Thyroid gland (tissue), 4 donors: ENCODE measurements at regions not wholly inside any gene's neighbourhood (a gene's known extent, or its start where the extent isn't known, plus 50 kb on each side); places are given as distances from the start of the nearest gene placed in this dataset.

Experiments
- DNase-seq, 2 donors: peaks; one replicate each; pipeline ENCODE4 v3.0.0-alpha.2; 2019
- H3K27ac ChIP-seq, 3 donors: fragments of 200-600 bp; sonication (generic); 1 replicate in 2 of 3; 2 replicates in 1 of 3; pipeline ENCODE4 v1.5.1; 2016 to 2019; ENCODE audit warnings: mild to moderate bottlenecking in 1 of 3, moderate library complexity in 1 of 3
- H3K27me3 ChIP-seq: fragments of 200-600 bp; sonication (generic); one replicate; pipeline ENCODE4 v1.5.1; 2019
- H3K36me3 ChIP-seq, 2 donors: fragments of 200-600 bp; sonication (generic); one replicate each; pipeline ENCODE4 v1.5.1; 2016 to 2019
- H3K4me1 ChIP-seq, 2 donors: fragments of 200-600 bp; sonication (generic); one replicate each; pipeline ENCODE4 v1.5.1; 2017 to 2019
- H3K4me3 ChIP-seq, 3 donors: fragments of 200-600 bp; sonication (generic); replicated peaks in 1 of 3; 1 replicate in 2 of 3; 2 replicates in 1 of 3; pipeline ENCODE4 v1.5.1; 2016; ENCODE audit warnings: mild to moderate bottlenecking in 1 of 3
- H3K9me3 ChIP-seq: fragments of 200-600 bp; sonication (generic); one replicate; pipeline ENCODE4 v1.5.1; 2017
- CTCF ChIP-seq, 6 experiments: fragments of 200-600 bp in 3 of 6; fragments of 450-650 bp in 3 of 6; sonication (generic) in 3 of 6; IDR thresholded peaks; one replicate each; pipeline ENCODE4 v1.5.1; 2016 to 2019; ENCODE audit warnings: antibody characterized with exemption in 6 of 6, mild to moderate bottlenecking in 2 of 6, inconsistent platforms in 1 of 6, moderate library complexity in 1 of 6
- POLR2A ChIP-seq, 2 donors: fragments of 450-650 bp; IDR thresholded peaks; one replicate each; pipeline ENCODE4 v1.6.1; 2017; ENCODE audit warnings: antibody characterized with exemption in 2 of 2, mild to moderate bottlenecking in 2 of 2, moderate library complexity in 1 of 2
- WGBS, 2 donors: methylation state at CpG; one replicate each; pipeline ENCODE4 v1.1.5; 2017; 5-methylcytosine and 5-hydroxymethylcytosine counted together
- intact Hi-C: fragments of 100-400 bp; cut with DNase I; formaldehyde crosslinking; loops from one replicate; pipeline ENCODE4 v1.15.1; 2023

GRCh38 chr10:117463545-117463920 lies 79.0 kb upstream of the EMX2 start:
- TF ChIP-seq CTCF (IDR thresholded peaks at IDR 0.05) (no peak), POLR2A (IDR thresholded peaks at IDR 0.05) (no peak)
- no peaks in the 10 kb centered on the region for H3K27me3 ChIP-seq
- WGBS, 2 donors, result 80 to 100% methylated on average over 1 of the region's 1 CpG
- DNase-seq, result no peak
- intact Hi-C loops, result no loop called here
- no peak overlapping the region for H3K27ac ChIP-seq
- H3K4me3 ChIP-seq, result no peak overlapping the region
- H3K9me3 ChIP-seq, result no peaks in the 10 kb centered on the region
- H3K36me3 ChIP-seq, result no peaks in the 10 kb centered on the region
- H3K4me1 ChIP-seq, result peaks cover 0 to 5% of the 10 kb centered on the region in 2 donors

DNA sequence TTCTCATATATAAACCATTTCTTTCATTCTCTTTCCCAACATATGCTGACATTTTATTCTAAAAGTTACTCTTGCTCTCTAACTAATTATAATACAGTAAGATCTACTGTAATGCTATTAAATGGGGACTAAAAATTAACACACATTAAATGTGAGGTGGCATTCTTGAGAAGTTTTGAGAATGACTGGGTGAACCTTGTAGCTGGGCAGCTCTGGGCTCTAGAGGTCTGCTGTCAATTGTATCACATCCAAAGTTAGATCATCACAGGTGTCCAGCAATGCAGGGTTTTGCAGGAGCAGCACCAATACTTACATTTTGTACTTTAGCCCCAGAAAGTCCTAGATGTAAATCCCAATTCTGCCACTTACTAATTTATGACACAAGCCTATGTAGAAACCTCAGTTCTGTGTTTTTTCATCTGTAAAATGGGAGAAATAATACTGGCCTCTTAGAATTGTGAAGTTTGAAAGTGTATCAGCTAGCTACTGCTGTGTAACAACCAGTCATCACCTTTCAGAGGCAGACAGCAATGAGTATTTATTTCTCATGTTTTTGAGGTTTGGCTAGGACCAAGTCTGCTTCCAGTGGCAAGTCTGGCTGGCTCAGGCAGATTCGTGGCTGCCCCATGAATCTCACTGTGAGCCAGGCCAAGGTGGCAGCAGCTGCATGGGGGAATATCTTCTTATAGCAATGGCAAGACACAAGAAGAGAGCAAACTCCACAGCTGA lies 79.6 kb upstream of the EMX2 start:
- WGBS, 2 donors, result 86 to 100% methylated on average over 1 of the region's 1 CpG
- H3K27ac ChIP-seq, result no peak overlapping the region
- no peaks in the 10 kb centered on the region for H3K27me3 ChIP-seq
- no peak overlapping the region for H3K4me3 ChIP-seq
- DNase-seq, result no peak
- H3K4me1 ChIP-seq, result peaks cover 0 to 10% of the 10 kb centered on the region in 2 donors
- no peaks in the 10 kb centered on the region for H3K9me3 ChIP-seq
- TF ChIP-seq POLR2A (IDR thresholded peaks at IDR 0.05) (no peak), CTCF (IDR thresholded peaks at IDR 0.05) (no peak)
- intact Hi-C loops, result no loop called here
- H3K36me3 ChIP-seq, result no peaks in the 10 kb centered on the region

GRCh38 chr10:117462424-117462792 lies 80.1 kb upstream of the EMX2 start:
- no peaks in the 10 kb centered on the region for H3K36me3 ChIP-seq
- TF ChIP-seq POLR2A (IDR thresholded peaks at IDR 0.05), result no peak
- TF ChIP-seq CTCF (IDR thresholded peaks at IDR 0.05), result no peak
- H3K27ac ChIP-seq, result no peak overlapping the region
- 67 to 71% methylated on average over 5 to 6 of the region's 6 CpGs for WGBS, 2 donors
- DNase-seq, result no peak
- intact Hi-C loops, result no loop called here
- H3K9me3 ChIP-seq, result no peaks in the 10 kb centered on the region
- H3K4me3 ChIP-seq, result no peak overlapping the region
- H3K4me1 ChIP-seq, result peaks cover 0 to 11% of the 10 kb centered on the region in 2 donors
- no peaks in the 10 kb centered on the region for H3K27me3 ChIP-seq

DNA sequence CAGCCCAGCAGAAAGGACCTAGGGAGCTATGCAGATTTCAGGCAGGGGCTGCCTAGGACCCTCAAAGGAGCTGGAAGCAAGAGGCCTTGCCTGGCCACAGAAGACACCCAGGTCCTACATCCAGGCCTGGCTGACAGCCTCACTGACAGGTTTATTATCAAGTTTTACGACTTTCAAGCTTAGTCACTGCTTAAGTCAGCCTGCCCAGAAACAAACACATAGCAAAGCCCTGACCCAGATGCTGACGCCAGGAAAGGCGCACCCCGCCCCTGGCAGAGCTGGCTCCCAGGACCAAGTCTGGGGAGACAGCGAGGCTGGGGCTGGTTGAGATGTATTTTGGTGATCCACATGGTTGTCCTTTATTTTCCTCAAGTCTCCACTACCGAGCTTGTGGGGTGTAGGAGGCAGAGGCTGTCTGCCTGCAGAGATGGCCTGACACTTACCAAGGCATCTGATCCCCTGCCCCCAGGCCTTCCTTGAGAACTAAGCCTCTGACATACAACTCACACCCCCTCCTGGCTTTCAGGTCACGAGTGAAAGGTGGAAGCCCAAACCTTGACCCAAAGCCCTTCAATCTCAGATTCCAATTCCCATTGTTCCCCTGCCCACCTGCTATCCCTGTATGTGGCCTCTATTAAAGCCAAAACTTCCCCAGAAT lies 80.7 kb upstream of the EMX2 start:
- no peak for TF ChIP-seq POLR2A (IDR thresholded peaks at IDR 0.05)
- no peak for TF ChIP-seq CTCF (IDR thresholded peaks at IDR 0.05)
- no peaks in the 10 kb centered on the region for H3K36me3 ChIP-seq
- H3K27me3 ChIP-seq, result no peaks in the 10 kb centered on the region
- no peak for DNase-seq
- H3K9me3 ChIP-seq, result no peaks in the 10 kb centered on the region
- no peak overlapping the region for H3K4me3 ChIP-seq
- WGBS, 2 donors, result 81 to 83% methylated on average over 7 of the region's 7 CpGs
- intact Hi-C loops, result no loop called here
- no peak overlapping the region for H3K27ac ChIP-seq
- H3K4me1 ChIP-seq, result peaks cover 0 to 11% of the 10 kb centered on the region in 2 donors
